ENCODE measurements at regions not wholly inside any gene's neighbourhood (a gene's known extent, or its start where the extent isn't known, plus 50 kb on each side); places are given as distances from the start of the nearest gene placed in this dataset.
A peak's percentile ranks its signal among the peaks of the same experiment; 100 is the strongest.

DNA sequence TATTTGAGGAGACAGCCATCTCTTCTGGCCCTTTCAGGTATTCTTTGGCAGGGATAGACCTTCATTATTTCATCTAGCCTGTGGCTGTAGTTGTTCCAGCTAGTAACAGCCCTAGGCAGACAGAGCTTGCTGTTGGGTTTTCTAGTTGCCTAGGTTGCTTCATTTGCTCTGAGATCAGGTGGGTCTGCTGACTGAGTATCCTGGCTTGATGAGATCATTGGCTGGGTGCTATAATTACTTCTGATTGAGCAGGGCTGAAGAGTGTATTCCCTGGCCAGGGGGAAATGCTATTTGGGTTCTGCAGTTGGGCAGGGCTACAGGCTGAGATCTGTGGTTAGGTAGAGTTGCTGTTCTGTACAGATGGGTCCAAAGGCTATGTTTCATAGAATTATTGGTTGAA is 456.1 kb downstream of the PSAT1 start:
- no peaks in the 10 kb centered on the region for H3K9me3 ChIP-seq (replicated peaks)
- no peaks in the 10 kb centered on the region for H3K36me3 ChIP-seq
- no peak for DNase-seq (ENCODE audit: low read depth in 1 of 2, low spot score in 2 of 2)
- H3K27me3 ChIP-seq (replicated peaks): no peaks in the 10 kb centered on the region
- H3K4me1 ChIP-seq (replicated peaks): no peaks in the 10 kb centered on the region
- H3K4me3 ChIP-seq: no peak overlapping the region
- H3K27ac ChIP-seq: no peak overlapping the region

DNA sequence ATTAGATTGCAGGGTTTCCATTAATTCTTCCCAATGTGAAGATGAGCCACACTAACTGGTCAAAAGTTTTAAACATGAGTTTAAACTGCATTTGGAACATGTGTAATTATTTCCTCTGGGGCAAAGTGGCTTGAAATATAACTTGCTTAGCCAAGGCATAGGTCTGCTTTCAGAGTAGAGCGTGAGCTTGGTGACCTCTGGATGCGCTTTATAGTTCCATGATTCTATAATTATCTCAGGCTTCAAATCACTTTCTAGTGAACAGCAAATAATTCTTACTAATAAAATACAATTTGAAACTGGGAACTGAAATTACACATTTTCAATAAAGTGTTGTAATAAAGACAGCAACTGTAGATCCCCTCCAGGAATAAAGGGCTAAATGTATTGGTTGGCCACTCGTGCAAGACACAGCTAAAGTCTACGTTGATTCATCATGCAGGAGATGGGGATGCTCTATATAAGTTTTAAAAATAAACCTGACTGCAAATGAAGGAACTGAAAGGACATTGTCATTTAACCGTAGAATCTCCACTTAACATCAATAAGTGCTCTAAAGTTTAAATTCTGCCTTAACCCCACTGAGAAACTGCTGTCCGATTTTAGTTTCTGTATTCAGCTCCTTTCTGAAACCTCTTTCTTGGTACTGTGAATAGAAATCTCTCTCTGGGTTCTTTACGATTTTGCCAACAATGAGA is 460.0 kb downstream of the PSAT1 start:
- H3K4me1 ChIP-seq (replicated peaks): no peaks in the 10 kb centered on the region
- H3K9me3 ChIP-seq (replicated peaks): no peaks in the 10 kb centered on the region

DNA sequence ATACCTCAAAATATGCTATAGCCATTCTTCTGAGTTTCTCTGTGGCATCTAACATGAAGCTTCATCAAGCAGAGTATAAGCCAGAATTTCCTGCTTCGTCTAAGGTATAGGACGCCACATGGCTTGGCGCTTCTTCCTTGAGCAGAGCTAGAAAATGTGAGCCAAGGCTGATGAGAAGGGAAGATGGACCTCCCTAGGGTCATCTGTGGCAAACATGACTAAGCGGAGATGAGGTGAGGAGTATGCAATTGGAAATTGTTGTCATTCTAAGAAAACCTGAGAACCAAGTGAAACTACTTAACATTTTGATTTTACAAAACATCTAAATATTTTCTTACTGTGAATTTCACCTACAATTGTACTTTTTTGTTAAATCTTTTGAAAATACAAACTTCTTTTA is 466.5 kb downstream of the PSAT1 start:
- H3K4me1 ChIP-seq (replicated peaks): no peaks in the 10 kb centered on the region
- H3K4me3 ChIP-seq: no peak overlapping the region
- no peaks in the 10 kb centered on the region for H3K27me3 ChIP-seq (replicated peaks)
- no peak overlapping the region for H3K27ac ChIP-seq
- H3K36me3 ChIP-seq: no peaks in the 10 kb centered on the region
- no peaks in the 10 kb centered on the region for H3K9me3 ChIP-seq (replicated peaks)
- no peak for DNase-seq (ENCODE audit: low read depth in 1 of 2, low spot score in 2 of 2)

More for the DNA sequence above, 460.0 kb downstream of the PSAT1 start:
- no peak for DNase-seq (ENCODE audit: low read depth in 1 of 2, low spot score in 2 of 2)
- Histone ChIP-seq H3K36me3 (no peaks in the 10 kb centered on the region), H3K27ac (no peak overlapping the region), H3K27me3 (replicated peaks) (no peaks in the 10 kb centered on the region), H3K4me3 (no peak overlapping the region)

DNA sequence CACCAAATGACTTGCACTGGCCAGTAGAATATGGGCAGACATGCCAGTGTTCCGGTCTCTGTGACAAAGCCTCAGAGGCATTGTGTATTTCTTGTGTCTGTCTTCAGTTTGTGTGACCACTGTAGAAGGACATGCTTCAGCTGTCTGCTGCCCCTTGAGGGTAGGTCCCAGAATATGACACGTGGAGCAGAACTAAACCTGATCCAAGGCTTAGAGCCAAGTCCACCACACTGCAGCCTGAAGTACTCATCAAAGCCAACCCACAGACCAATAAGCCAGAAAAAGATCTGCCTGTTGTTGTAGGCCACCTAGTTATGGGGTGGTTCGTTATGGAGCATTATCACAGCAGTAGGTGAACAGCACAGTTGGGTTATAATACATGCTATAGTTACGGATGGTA is 468.9 kb downstream of the PSAT1 start:
- Histone ChIP-seq H3K4me3 (no peak overlapping the region), H3K27me3 (replicated peaks) (no peaks in the 10 kb centered on the region), H3K9me3 (replicated peaks) (no peaks in the 10 kb centered on the region), H3K4me1 (replicated peaks) (no peaks in the 10 kb centered on the region), H3K36me3 (no peaks in the 10 kb centered on the region), H3K27ac (no peak overlapping the region)
- DNase-seq (ENCODE audit: low read depth in 1 of 2, low spot score in 2 of 2): no peak

DNA sequence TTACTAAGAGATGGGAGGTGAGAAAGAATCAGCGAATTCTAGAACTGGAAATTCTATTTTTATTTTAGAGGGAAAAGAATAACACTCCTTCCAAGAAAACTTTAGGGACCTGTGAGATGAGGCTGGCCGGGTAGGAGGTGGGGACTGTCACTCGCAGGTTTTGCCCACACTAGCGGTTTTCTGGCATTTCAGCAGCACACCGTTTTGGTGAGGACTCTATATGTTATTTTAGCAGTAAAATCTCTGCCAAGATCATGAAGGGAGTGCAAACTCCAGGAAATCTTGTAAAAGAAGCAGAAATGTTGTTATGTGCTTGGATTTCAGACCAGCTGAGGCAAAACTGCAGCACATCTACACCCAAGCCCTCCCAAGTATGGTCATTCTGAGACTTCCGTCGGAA is 470.6 kb downstream of the PSAT1 start:
- Histone ChIP-seq H3K4me1 (replicated peaks) (no peaks in the 10 kb centered on the region), H3K4me3 (no peak overlapping the region), H3K36me3 (no peaks in the 10 kb centered on the region), H3K27ac (no peak overlapping the region), H3K27me3 (replicated peaks) (no peaks in the 10 kb centered on the region), H3K9me3 (replicated peaks) (no peaks in the 10 kb centered on the region)
- DNase-seq (ENCODE audit: low read depth in 1 of 2, low spot score in 2 of 2): no peak

DNA sequence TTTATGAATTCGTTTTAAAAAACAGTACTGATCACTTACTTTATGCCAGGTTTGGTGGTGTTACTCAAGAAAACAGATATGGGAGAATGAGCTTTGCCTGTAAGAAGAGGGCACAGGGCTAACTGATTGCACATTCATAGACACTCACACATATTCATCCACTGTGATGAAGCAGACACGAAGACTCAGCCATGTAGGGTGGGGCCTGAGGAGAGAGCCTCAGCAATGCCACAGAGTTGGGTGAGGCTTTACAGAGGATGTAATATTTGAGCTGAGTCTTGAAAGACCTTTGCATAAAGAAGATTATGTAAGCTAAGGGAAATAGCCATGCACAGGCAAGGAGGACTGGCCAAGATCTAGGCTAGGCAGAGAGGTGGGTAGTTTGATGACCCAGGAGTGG is 472.8 kb downstream of the PSAT1 start:
- no peaks in the 10 kb centered on the region for H3K9me3 ChIP-seq (replicated peaks)
- H3K4me1 ChIP-seq (replicated peaks): no peaks in the 10 kb centered on the region
- DNase-seq (ENCODE audit: low read depth in 1 of 2, low spot score in 2 of 2): no peak
- H3K27ac ChIP-seq: no peak overlapping the region
- no peaks in the 10 kb centered on the region for H3K27me3 ChIP-seq (replicated peaks)
- H3K36me3 ChIP-seq: no peaks in the 10 kb centered on the region
- no peak overlapping the region for H3K4me3 ChIP-seq

DNA sequence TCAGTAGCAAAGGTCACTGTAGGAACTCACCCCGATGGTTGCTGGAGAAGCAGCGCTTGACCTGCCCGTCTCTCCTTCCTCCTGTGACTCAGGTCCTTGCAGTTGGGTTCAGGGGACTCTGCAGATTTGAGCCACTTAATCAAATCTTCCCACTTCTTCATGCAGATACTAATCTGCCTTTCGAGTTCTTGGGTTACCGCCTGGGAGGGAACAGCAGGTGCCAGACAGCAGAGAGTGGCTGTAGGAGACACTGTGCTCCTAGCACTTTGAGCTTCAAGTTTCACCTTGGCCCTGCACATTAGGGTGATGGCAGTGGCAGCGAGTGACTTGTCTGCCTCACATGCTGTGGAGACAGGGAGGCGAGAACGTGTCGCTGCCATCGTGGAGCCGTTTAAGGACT is 478.3 kb downstream of the PSAT1 start:
- H3K4me3 ChIP-seq: no peak overlapping the region
- H3K27me3 ChIP-seq (replicated peaks): no peaks in the 10 kb centered on the region
- no peak for DNase-seq (ENCODE audit: low read depth in 1 of 2, low spot score in 2 of 2)
- no peaks in the 10 kb centered on the region for H3K36me3 ChIP-seq
- H3K4me1 ChIP-seq (replicated peaks): peaks cover 28% of the 10 kb centered on the region
- no peak overlapping the region for H3K27ac ChIP-seq
- H3K9me3 ChIP-seq (replicated peaks): no peaks in the 10 kb centered on the region

DNA sequence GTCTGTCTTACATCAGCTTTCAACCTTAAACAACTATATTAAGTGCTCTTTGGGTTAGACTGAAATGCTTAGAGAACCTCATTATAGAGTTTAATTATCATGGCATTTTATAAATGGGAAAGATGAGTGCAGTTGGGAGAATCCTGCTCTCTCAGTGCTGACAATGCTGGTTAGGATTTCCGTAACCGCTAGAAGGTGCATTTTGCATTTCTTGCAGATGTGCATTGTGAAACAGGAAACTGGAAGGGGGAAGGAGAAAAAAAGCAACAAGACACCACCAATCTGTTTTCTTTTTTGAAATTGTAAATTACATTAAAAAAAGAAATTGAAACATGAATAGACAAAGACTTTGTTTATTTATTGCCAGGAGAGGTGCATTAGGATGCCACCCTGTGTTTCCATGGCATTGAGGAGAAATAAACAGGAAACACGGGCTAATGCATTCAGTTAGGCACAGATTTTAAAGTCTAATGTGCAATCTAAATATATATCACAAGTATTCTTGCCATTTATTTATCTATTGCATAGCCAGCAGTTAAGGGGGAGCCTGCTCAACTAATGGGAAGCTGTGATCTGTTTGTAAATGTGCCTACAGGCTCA is 478.9 kb downstream of the PSAT1 start:
- no peak for DNase-seq (ENCODE audit: low read depth in 1 of 2, low spot score in 2 of 2)
- no peaks in the 10 kb centered on the region for H3K9me3 ChIP-seq (replicated peaks)
- H3K27me3 ChIP-seq (replicated peaks): no peaks in the 10 kb centered on the region
- peaks cover 28% of the 10 kb centered on the region for H3K4me1 ChIP-seq (replicated peaks)
- no peak overlapping the region for H3K4me3 ChIP-seq
- H3K27ac ChIP-seq: no peak overlapping the region; the same call in 1 of the 2 replicates
- no peaks in the 10 kb centered on the region for H3K36me3 ChIP-seq

DNA sequence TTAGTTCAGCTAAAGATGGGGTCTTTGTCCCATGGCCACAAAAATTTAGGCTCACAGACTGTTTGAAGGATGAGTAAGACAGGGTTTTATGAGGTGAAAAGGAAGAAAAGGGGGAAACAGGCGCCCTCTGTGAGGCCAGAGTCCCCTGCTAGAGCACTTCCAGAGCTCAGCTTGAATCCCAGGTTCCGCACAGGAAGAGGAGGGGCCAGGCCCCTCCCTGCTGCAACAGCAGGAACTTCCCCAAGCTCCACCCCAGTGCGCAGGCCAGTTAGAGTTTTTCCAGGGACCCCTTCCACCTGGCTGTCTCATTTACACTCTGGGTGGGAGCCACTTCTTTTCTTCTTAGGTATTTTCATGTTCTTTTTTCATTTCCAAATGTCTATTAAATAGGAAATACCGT is 480.8 kb downstream of the PSAT1 start:
- Histone ChIP-seq H3K36me3 (no peaks in the 10 kb centered on the region), H3K9me3 (replicated peaks) (no peaks in the 10 kb centered on the region), H3K27me3 (replicated peaks) (no peaks in the 10 kb centered on the region), H3K4me3 (no peak overlapping the region), H3K4me1 (replicated peaks) (peaks cover 28% of the 10 kb centered on the region), H3K27ac (peak overlapping the region; percentile 28)
- peak; percentile 45 to 46 for DNase-seq (ENCODE audit: low read depth in 1 of 2, low spot score in 2 of 2)

DNA sequence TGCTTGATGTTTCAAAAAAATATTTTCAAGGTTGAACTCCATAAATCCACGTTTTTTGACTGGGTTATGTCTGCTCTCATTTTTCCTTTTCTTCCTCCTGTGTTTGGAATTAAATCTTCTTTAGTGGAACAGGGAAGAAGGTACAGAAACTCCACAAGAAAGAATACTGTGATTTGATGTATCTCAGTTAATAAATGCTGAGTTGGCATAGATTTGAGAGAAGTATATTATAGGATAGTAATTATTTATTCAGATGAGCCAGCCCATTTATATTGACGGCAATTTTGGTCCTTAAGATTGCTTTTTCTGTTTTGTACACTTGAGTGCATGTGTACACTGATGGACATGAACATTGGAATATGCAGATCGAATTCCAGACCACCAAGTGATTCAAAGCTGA is 481.4 kb downstream of the PSAT1 start:
- Histone ChIP-seq H3K27ac (no peak overlapping the region), H3K36me3 (no peaks in the 10 kb centered on the region), H3K9me3 (replicated peaks) (no peaks in the 10 kb centered on the region), H3K4me3 (no peak overlapping the region), H3K27me3 (replicated peaks) (no peaks in the 10 kb centered on the region), H3K4me1 (replicated peaks) (peaks cover 28% of the 10 kb centered on the region)
- DNase-seq (ENCODE audit: low read depth in 1 of 2, low spot score in 2 of 2): no peak

DNA sequence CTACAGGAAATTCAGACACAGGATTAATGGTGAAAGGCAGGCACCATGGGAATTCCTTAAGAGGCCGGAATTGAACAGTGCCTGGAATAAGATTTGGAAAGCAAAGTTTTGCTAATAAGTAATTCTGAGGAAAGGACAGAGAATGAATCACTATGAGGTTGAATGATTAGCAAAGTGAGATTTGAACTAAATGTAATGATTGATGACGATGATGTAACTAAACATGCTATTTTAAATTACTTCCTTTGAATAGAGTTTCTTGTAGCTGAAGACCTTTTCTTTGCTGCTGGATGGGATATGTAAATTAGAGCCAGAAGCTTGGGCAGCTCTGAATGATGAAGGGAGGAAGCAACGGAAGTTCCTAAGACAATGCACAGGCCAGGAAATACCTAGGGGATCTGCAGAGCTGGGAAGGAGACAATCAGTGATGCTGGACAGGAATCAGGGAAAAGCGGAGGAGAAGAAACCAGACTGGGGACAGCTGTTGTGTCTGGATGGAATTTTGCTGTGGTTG is 482.0 kb downstream of the PSAT1 start:
- no peaks in the 10 kb centered on the region for H3K27me3 ChIP-seq (replicated peaks)
- no peak overlapping the region for H3K4me3 ChIP-seq
- peaks cover 28% of the 10 kb centered on the region for H3K4me1 ChIP-seq (replicated peaks)
- no peaks in the 10 kb centered on the region for H3K36me3 ChIP-seq
- no peak overlapping the region for H3K27ac ChIP-seq
- H3K9me3 ChIP-seq (replicated peaks): no peaks in the 10 kb centered on the region
- DNase-seq (ENCODE audit: low read depth in 1 of 2, low spot score in 2 of 2): no peak

DNA sequence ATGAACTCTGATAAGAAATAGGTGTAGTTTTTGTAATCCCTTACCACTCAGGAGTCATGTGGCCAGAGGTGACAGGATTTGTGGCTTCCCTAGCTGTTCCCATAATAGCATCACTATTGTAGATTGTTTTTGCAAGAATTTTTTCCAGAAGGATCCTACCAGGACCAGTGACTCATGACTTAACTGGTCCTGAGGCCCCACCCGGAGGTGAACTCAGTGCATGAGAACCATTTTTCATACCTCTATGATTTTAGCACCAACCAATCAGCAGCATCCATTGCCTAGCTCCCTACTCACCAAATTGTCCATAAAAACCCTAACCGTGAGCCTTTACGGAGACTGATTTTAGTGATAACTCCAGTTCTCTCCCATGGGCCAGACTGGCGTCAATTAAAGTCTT is 484.8 kb downstream of the PSAT1 start:
- H3K27me3 ChIP-seq (replicated peaks): no peaks in the 10 kb centered on the region
- DNase-seq (ENCODE audit: low read depth in 1 of 2, low spot score in 2 of 2): no peak
- no peak overlapping the region for H3K27ac ChIP-seq
- no peaks in the 10 kb centered on the region for H3K36me3 ChIP-seq
- H3K4me3 ChIP-seq: no peak overlapping the region
- H3K9me3 ChIP-seq (replicated peaks): no peaks in the 10 kb centered on the region
- H3K4me1 ChIP-seq (replicated peaks): peaks cover 22% of the 10 kb centered on the region

DNA sequence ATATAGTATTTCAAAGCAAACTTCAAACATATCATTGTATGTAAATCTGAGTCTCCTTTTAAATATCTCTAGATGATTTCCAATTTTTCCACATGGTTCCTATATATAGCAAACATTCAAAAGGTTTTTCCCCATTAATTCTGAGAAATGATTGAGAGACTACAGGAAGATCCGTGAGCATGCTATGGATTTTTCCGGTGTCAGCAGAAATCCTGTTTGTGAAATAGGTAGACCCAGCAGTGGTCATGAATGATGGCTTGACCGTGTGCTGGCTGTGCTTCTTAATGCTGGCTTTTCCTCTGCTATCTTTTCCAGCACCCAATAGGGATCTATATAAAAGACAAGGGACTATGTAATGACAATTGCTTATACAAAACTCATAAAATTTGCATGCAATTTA is 485.3 kb downstream of the PSAT1 start:
- H3K4me1 ChIP-seq (replicated peaks): peaks cover 22% of the 10 kb centered on the region
- H3K27ac ChIP-seq: no peak overlapping the region
- no peak for DNase-seq (ENCODE audit: low read depth in 1 of 2, low spot score in 2 of 2)
- no peaks in the 10 kb centered on the region for H3K27me3 ChIP-seq (replicated peaks)
- H3K4me3 ChIP-seq: no peak overlapping the region
- no peaks in the 10 kb centered on the region for H3K36me3 ChIP-seq
- H3K9me3 ChIP-seq (replicated peaks): no peaks in the 10 kb centered on the region

DNA sequence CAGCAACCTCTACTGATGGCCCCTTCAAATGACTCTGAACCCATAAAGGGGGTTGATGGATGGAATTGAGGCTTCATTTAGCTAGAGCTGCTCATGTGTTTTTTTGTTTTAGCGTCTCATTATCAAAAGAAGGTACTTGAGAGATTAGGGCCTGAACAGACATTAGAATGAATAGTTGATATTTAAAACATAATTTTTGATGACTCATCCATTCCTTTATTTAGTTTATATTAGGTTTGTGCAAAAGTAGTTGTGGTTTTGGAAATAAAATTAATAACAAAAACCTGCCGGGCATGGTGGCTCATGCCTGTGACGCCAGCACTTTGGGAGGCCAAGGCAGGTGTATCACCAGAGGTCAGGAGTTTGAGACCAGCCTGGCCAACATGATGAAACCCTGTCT is 485.9 kb downstream of the PSAT1 start:
- no peak overlapping the region for H3K4me3 ChIP-seq
- H3K27ac ChIP-seq: no peak overlapping the region
- H3K4me1 ChIP-seq (replicated peaks): peaks cover 22% of the 10 kb centered on the region
- no peaks in the 10 kb centered on the region for H3K27me3 ChIP-seq (replicated peaks)
- no peak for DNase-seq (ENCODE audit: low read depth in 1 of 2, low spot score in 2 of 2)
- no peaks in the 10 kb centered on the region for H3K9me3 ChIP-seq (replicated peaks)
- no peaks in the 10 kb centered on the region for H3K36me3 ChIP-seq

DNA sequence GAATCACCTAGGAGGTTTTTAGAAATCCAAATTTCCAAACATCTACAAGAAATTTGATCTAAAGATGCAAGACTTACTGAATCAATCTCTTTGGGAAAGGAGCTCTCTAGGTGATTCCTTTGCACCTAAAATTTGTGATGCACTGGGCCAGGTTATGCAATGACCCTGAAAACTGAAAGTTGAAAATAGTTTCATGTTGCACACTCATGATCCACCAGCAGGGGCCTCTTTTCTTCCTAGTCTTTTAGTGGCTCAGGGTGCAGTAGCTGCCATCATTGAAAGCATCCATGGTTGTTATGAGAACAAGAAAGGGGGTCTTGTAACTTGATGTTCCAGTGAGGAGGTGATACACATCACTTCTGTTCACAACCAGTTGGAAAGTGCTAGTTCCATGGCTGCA is 486.8 kb downstream of the PSAT1 start:
- Histone ChIP-seq H3K36me3 (no peaks in the 10 kb centered on the region), H3K4me1 (replicated peaks) (peaks cover 25% of the 10 kb centered on the region), H3K4me3 (no peak overlapping the region), H3K27me3 (replicated peaks) (no peaks in the 10 kb centered on the region), H3K27ac (no peak overlapping the region), H3K9me3 (replicated peaks) (no peaks in the 10 kb centered on the region)
- DNase-seq (ENCODE audit: low read depth in 1 of 2, low spot score in 2 of 2): no peak
